ENCODE measurements at regions not wholly inside any gene's neighbourhood (a gene's known extent, or its start where the extent isn't known, plus 50 kb on each side); places are given as distances from the start of the nearest gene placed in this dataset.

DNA sequence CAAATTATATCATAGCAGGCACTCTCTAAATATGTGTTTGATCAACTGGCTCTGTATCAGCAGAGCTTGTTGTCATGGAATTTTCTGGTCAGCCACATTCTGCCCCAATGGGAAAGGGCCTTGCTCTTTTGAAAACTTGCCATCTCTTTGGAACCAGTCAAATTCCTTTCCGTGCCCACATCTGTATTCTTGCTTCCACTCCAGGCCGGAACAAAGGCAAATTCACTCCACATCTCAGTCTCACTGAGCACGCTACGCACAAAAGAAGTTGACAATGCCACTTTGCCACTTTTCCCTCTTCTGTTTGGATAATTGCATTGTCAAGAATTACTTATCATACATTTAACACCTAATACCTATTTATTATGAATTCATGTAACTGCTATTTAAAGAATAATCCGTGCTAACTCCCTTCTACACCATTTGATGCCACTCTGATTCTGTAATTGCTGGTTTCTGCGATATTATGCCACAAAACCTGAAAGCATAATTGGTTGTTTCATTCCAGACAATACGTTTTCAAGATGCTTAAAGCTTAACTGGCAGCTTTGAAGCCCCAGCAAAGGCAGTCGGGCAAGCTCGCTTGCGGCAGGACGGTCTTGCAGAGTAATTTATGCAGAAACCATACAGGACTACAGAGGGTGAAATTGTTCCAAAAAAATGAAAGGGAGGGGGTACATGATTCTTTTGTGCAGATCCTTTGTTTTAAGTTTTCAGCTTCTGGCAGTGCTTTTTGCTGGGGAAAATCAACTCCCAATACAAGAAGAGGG lies 277.7 kb downstream of the MSX2 start (continued):
- TF ChIP-seq CREB1 (CRISPR knock-in tag; IDR thresholded peaks at IDR 0.05), result no peak
- TF ChIP-seq, protein P1, sequence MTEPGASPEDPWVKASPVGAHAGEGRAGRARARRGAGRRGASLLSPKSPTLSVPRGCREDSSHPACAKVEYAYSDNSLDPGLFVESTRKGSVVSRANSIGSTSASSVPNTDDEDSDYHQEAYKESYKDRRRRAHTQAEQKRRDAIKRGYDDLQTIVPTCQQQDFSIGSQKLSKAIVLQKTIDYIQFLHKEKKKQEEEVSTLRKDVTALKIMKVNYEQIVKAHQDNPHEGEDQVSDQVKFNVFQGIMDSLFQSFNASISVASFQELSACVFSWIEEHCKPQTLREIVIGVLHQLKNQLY (CRISPR knock-in tag; IDR thresholded peaks at IDR 0.05), result no peak
- no peak for TF ChIP-seq SMAD3 (CRISPR knock-in tag; IDR thresholded peaks at IDR 0.05; ENCODE audit: borderline replicate concordance)
- TF ChIP-seq AFF4 (CRISPR knock-in tag; IDR thresholded peaks at IDR 0.05; ENCODE audit: borderline replicate concordance), result no peak
- no peak for TF ChIP-seq RORB (CRISPR knock-in tag; IDR thresholded peaks at IDR 0.05)
- no peak for TF ChIP-seq ATF3 (CRISPR knock-in tag; conservative IDR thresholded peaks at IDR 0.05)
- TF ChIP-seq GABPB1 (CRISPR knock-in tag; IDR thresholded peaks at IDR 0.05), result no peak

DNA sequence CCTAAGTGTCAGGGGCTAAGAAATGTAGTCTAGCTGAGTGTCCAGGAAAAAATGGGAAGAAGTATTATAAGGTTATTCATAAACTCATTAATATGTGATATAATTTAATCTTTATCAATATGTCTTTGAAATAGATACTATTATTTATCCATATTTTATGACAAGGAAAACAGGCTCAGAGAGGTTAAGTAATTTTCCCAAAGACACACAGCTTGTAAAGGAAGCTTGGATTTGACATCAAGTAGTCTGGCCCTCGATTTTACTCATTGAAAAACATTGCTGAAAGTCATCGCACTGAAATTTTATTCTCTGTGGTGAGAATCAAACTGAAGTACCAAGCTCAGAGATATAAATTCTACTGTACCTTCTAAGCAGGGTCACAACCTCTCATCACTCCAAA lies 276.9 kb downstream of the MSX2 start:
- DNase-seq (ENCODE audit: low spot score), result no peak
- ChIA-PET CTCF (no interaction called here), POLR2A (no interaction called here)
- Mint-ChIP-seq H3K4me1 (0 out of 2 replicates have a peak, but pooled peaks cover 3% of the 10 kb centered on the region), H3K36me3 (peaks cover 16% of the 10 kb centered on the region), H3K27ac (no peak overlapping the region), H3K27me3 (ENCODE audit: low read depth) (peaks cover 3% of the 10 kb centered on the region; the same call in 1 of the 2 replicates), H3K4me3 (no peak overlapping the region), H3K9me3 (peaks cover 18% of the 10 kb centered on the region)
- TF ChIP-seq CREM (CRISPR knock-in tag; IDR thresholded peaks at IDR 0.05), result no peak
- no peak for TF ChIP-seq FOXP1 (CRISPR knock-in tag; IDR thresholded peaks at IDR 0.05; ENCODE audit: borderline replicate concordance)
- no peak for TF ChIP-seq TEAD4 (CRISPR knock-in tag; IDR thresholded peaks at IDR 0.05)
- no peak for TF ChIP-seq AFF4 (CRISPR knock-in tag; IDR thresholded peaks at IDR 0.05; ENCODE audit: borderline replicate concordance)
- peak; percentile 28; the same call in 1 of the 2 replicates for TF ChIP-seq HMGA2 (CRISPR knock-in tag; IDR thresholded peaks at IDR 0.05)
- no peak for ATAC-seq

DNA sequence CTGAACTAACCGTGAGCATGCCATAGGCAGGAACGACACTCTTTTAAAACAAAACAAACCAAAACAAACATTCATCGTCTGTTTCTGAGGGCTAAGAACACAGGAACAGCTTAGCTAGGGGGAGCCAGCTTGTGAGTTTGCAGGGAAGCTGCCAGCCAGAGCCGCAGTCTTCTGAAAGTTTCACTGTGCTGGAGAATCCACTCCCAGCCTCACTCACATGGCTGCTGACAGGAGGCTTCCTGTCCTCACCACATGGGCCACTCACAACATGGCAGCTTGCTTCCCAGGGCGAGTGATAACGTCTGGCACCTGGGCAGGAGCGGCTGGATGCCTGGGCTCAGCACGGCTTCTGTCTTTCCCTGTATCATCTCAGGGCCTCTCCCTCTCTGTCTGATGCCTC lies 275.2 kb downstream of the MSX2 start:
- Mint-ChIP-seq H3K4me3 (no peak overlapping the region), H3K27me3 (ENCODE audit: low read depth) (peaks cover 3% of the 10 kb centered on the region; the same call in 1 of the 2 replicates), H3K27ac (no peak overlapping the region), H3K4me1 (no peaks in the 10 kb centered on the region), H3K9me3 (peaks cover 18% of the 10 kb centered on the region), H3K36me3 (peaks cover 16% of the 10 kb centered on the region)
- ATAC-seq, result peak; percentile 30; the same call in 1 of the 2 replicates
- ChIA-PET CTCF (no interaction called here), POLR2A (no interaction called here)
- no peak for TF ChIP-seq ZMAT4 (CRISPR knock-in tag; IDR thresholded peaks at IDR 0.05)
- TF ChIP-seq ZNF671 (CRISPR knock-in tag; IDR thresholded peaks at IDR 0.05), result no peak
- no peak for TF ChIP-seq RELA (CRISPR knock-in tag; IDR thresholded peaks at IDR 0.05; ENCODE audit: borderline replicate concordance)
- TF ChIP-seq, protein P2, sequence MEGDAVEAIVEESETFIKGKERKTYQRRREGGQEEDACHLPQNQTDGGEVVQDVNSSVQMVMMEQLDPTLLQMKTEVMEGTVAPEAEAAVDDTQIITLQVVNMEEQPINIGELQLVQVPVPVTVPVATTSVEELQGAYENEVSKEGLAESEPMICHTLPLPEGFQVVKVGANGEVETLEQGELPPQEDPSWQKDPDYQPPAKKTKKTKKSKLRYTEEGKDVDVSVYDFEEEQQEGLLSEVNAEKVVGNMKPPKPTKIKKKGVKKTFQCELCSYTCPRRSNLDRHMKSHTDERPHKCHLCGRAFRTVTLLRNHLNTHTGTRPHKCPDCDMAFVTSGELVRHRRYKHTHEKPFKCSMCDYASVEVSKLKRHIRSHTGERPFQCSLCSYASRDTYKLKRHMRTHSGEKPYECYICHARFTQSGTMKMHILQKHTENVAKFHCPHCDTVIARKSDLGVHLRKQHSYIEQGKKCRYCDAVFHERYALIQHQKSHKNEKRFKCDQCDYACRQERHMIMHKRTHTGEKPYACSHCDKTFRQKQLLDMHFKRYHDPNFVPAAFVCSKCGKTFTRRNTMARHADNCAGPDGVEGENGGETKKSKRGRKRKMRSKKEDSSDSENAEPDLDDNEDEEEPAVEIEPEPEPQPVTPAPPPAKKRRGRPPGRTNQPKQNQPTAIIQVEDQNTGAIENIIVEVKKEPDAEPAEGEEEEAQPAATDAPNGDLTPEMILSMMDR (IDR thresholded peaks at IDR 0.05), result no peak
- TF ChIP-seq RORB (CRISPR knock-in tag; IDR thresholded peaks at IDR 0.05), result no peak
- TF ChIP-seq ZNF263 (CRISPR knock-in tag; IDR thresholded peaks at IDR 0.05; ENCODE audit: low read depth), result no peak
- TF ChIP-seq ATF1 (CRISPR knock-in tag; IDR thresholded peaks at IDR 0.05), result no peak
- no peak for TF ChIP-seq ATF3 (CRISPR knock-in tag; conservative IDR thresholded peaks at IDR 0.05)
- no peak for TF ChIP-seq NR3C1 (CRISPR knock-in tag; conservative IDR thresholded peaks at IDR 0.05; ENCODE audit: low read depth)
- no peak for DNase-seq (ENCODE audit: low spot score)

Measured in WTC11 (cell line).